ENCODE measurements at regions not wholly inside any gene's neighbourhood (a gene's known extent, or its start where the extent isn't known, plus 50 kb on each side); places are given as distances from the start of the nearest gene placed in this dataset.

- TF ChIP-seq CCAR2 (IDR thresholded peaks at IDR 0.05; ENCODE audit: low read depth, low read length) = no peak
- no peak for TF ChIP-seq THAP7 (CRISPR knock-in tag; IDR thresholded peaks at IDR 0.05)
- TF ChIP-seq EZH2 (IDR thresholded peaks at IDR 0.05; ENCODE audit: borderline replicate concordance, low read depth, low read length) = no peak
- peak; percentile 83 for TF ChIP-seq NR2C2 (CRISPR knock-in tag; IDR thresholded peaks at IDR 0.05)
- TF ChIP-seq NR2C2 (tag; IDR thresholded peaks at IDR 0.05) = peak; percentile 85
- TF ChIP-seq ZNF445 (CRISPR knock-in tag; IDR thresholded peaks at IDR 0.05; ENCODE audit: low read depth) = no peak
- TF ChIP-seq PCBP1 (IDR thresholded peaks at IDR 0.05; ENCODE audit: low read depth, low read length, poor library complexity, severe bottlenecking) = no peak
- TF ChIP-seq KHSRP (IDR thresholded peaks at IDR 0.05) = no peak
- no peak for TF ChIP-seq ZNF124 (CRISPR knock-in tag; IDR thresholded peaks at IDR 0.05)
- no peak for TF ChIP-seq RNF219 (CRISPR knock-in tag; IDR thresholded peaks at IDR 0.05)
- no peak for TF ChIP-seq FIP1L1 (IDR thresholded peaks at IDR 0.05; ENCODE audit: low read depth, low read length, poor library complexity, severe bottlenecking)
- peak; percentile 29 for TF ChIP-seq ZFP36 (IDR thresholded peaks at IDR 0.05; ENCODE audit: low read depth, low read length, partially characterized antibody)
- no peak for TF ChIP-seq TCF15 (CRISPR knock-in tag; IDR thresholded peaks at IDR 0.05)
- TF ChIP-seq WHSC1 (IDR thresholded peaks at IDR 0.05; ENCODE audit: low read length) = no peak
Observed at GRCh38 chr17:77892469-77893143, 65.9 kb upstream of the TNRC6C start (continued).
